ENCODE measurements at regions not wholly inside any gene's neighbourhood (a gene's known extent, or its start where the extent isn't known, plus 50 kb on each side); places are given as distances from the start of the nearest gene placed in this dataset.
A peak's percentile ranks its signal among the peaks of the same experiment; 100 is the strongest.

DNA sequence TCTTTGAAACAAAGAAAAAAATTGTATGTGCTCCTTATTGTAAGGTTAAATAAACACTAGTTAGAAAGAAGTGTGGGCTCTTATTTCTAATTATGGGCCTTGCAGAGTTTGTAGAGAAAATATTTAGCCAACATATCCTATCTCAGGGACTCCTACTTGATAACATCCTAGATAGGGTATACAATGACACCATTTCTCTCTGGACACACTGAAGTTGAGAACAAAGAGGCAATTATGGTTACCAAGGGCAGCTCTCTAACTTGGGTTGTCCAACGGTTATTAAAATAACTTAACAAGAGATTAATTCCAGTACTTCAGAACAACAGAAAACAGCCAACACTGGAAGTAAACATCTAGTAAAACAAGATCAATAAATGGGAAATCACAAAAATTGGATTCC lies 69.0 kb upstream of the ZC3H11B start:
- no peak for DNase-seq (ENCODE audit: low read depth in 2 of 2)
- Histone ChIP-seq H2AFZ (ENCODE audit: low read length) (no peak overlapping the region), H3K79me2 (ENCODE audit: control insufficient read depth, insufficient read depth, low read length) (no peaks in the 10 kb centered on the region), H3K9me3 (ENCODE audit: control insufficient read depth, insufficient read depth, low read depth, low read length) (no peaks in the 10 kb centered on the region), H4K20me1 (ENCODE audit: control insufficient read depth, extremely low read depth, insufficient read depth, low read length) (no peaks in the 10 kb centered on the region), H3K4me3 (replicated peaks in 1 of 4; ENCODE audit: control extremely low read depth in 1 of 4, insufficient read depth in 1 of 4, low read depth in 3 of 4, low read length in 4 of 4) (no peak overlapping the region), H3K9ac (ENCODE audit: insufficient read depth, low read length) (no peak overlapping the region), H3K27me3 (ENCODE audit: control insufficient read depth, insufficient read depth, low read length) (no peaks in the 10 kb centered on the region), H3K27ac (ENCODE audit: insufficient read depth, low read length) (no peak overlapping the region), H3K36me3 (ENCODE audit: control insufficient read depth, insufficient read depth, low read length) (no peaks in the 10 kb centered on the region), H3K4me2 (ENCODE audit: extremely low read depth, insufficient read depth, low read length) (no peak overlapping the region), H3K4me1 (ENCODE audit: control insufficient read depth, extremely low read depth, insufficient read depth, low read length) (no peaks in the 10 kb centered on the region)
- TF ChIP-seq EZH2 (IDR thresholded peaks at IDR 0.05; ENCODE audit: low read length, missing control alignments) (no peak), CTCF (conservative IDR thresholded peaks at IDR 0.05 in 1 of 2, IDR thresholded peaks at IDR 0.05 in 1 of 2; ENCODE audit: low read depth in 1 of 2, low read length in 2 of 2) (no peak)

DNA sequence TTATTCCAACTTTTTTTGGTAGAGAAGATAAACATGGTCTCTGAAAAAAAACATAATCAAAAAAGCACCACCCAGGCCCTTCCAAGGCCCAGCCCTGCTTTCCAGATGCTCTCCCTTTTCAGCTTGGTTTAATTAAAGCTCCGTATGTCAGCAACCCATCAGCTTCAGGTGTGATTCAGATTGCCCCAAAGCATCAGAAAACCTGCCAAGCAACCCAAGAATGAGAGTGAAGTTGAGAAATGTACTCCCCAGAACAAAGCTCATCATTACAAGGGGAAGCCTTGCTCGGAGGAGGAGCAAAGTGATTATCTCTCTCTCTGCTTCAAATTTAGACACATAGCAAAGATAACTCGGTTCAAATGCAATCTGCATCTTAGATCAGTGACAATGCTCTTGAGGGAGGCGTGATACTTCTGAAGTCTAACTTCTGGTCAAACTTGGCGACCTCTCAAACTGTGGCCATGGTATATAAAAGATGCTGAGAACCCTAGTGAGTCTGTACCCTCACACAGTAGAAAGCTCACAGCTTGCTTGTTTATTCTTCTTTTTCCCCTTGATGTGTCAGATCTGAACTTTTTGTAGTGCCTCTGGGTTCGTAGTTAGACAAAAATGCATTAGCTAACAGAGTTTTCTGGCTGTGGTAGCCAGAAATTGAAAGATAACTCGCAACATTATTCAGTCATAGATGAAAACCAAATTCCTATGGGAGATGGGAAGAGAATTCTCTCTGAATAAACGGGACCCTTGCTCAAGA lies 63.3 kb upstream of the ZC3H11B start:
- H3K27me3 ChIP-seq (ENCODE audit: control insufficient read depth, insufficient read depth, low read length): no peaks in the 10 kb centered on the region
- H3K4me2 ChIP-seq (ENCODE audit: extremely low read depth, insufficient read depth, low read length): no peak overlapping the region
- H2AFZ ChIP-seq (ENCODE audit: low read length): no peak overlapping the region
- no peaks in the 10 kb centered on the region for H4K20me1 ChIP-seq (ENCODE audit: control insufficient read depth, extremely low read depth, insufficient read depth, low read length)
- H3K9ac ChIP-seq (ENCODE audit: insufficient read depth, low read length): no peak overlapping the region
- DNase-seq (ENCODE audit: low read depth in 2 of 2): peak in 1 of 2 donors; percentile 77
- TF ChIP-seq EZH2 (IDR thresholded peaks at IDR 0.05; ENCODE audit: low read length, missing control alignments): no peak
- TF ChIP-seq CTCF (conservative IDR thresholded peaks at IDR 0.05 in 1 of 2, IDR thresholded peaks at IDR 0.05 in 1 of 2; ENCODE audit: low read depth in 1 of 2, low read length in 2 of 2): no peak
- H3K36me3 ChIP-seq (ENCODE audit: control insufficient read depth, insufficient read depth, low read length): no peaks in the 10 kb centered on the region
- H3K9me3 ChIP-seq (ENCODE audit: control insufficient read depth, insufficient read depth, low read depth, low read length): no peaks in the 10 kb centered on the region
- no peaks in the 10 kb centered on the region for H3K4me1 ChIP-seq (ENCODE audit: control insufficient read depth, extremely low read depth, insufficient read depth, low read length)
- H3K79me2 ChIP-seq (ENCODE audit: control insufficient read depth, insufficient read depth, low read length): no peaks in the 10 kb centered on the region
- no peak overlapping the region for H3K27ac ChIP-seq (ENCODE audit: insufficient read depth, low read length)
- H3K4me3 ChIP-seq (replicated peaks in 1 of 4; ENCODE audit: control extremely low read depth in 1 of 4, insufficient read depth in 1 of 4, low read depth in 3 of 4, low read length in 4 of 4): no peak overlapping the region

GRCh38 chr1:219670426-219671149 lies 57.7 kb upstream of the ZC3H11B start:
- peak in 1 of 2 donors; percentile 76 for DNase-seq (ENCODE audit: low read depth in 2 of 2)
- Histone ChIP-seq H3K4me1 (ENCODE audit: control insufficient read depth, extremely low read depth, insufficient read depth, low read length) (peaks cover 2% of the 10 kb centered on the region), H4K20me1 (ENCODE audit: control insufficient read depth, extremely low read depth, insufficient read depth, low read length) (no peaks in the 10 kb centered on the region), H3K36me3 (ENCODE audit: control insufficient read depth, insufficient read depth, low read length) (no peaks in the 10 kb centered on the region), H3K27ac (ENCODE audit: insufficient read depth, low read length) (no peak overlapping the region), H3K27me3 (ENCODE audit: control insufficient read depth, insufficient read depth, low read length) (no peaks in the 10 kb centered on the region), H3K79me2 (ENCODE audit: control insufficient read depth, insufficient read depth, low read length) (no peaks in the 10 kb centered on the region), H3K9ac (ENCODE audit: insufficient read depth, low read length) (no peak overlapping the region), H3K4me2 (ENCODE audit: extremely low read depth, insufficient read depth, low read length) (no peak overlapping the region), H3K9me3 (ENCODE audit: control insufficient read depth, insufficient read depth, low read depth, low read length) (no peaks in the 10 kb centered on the region), H3K4me3 (replicated peaks in 1 of 4; ENCODE audit: control extremely low read depth in 1 of 4, insufficient read depth in 1 of 4, low read depth in 3 of 4, low read length in 4 of 4) (no peak overlapping the region), H2AFZ (ENCODE audit: low read length) (no peak overlapping the region)
- TF ChIP-seq CTCF (conservative IDR thresholded peaks at IDR 0.05 in 1 of 2, IDR thresholded peaks at IDR 0.05 in 1 of 2; ENCODE audit: low read depth in 1 of 2, low read length in 2 of 2): no peak
- no peak for TF ChIP-seq EZH2 (IDR thresholded peaks at IDR 0.05; ENCODE audit: low read length, missing control alignments)
